GF-D8 (cell line): ENCODE measurements at regions not wholly inside any gene's neighbourhood (a gene's known extent, or its start where the extent isn't known, plus 50 kb on each side); places are given as distances from the start of the nearest gene placed in this dataset.
"Not testable (repeated sequence)": the region's sequence is repeated elsewhere in the genome, so short reads cannot be mapped to it uniquely, and the experiment has no call there.

Experiments
- DNase-seq: peaks from one replicate; lab custom pipeline; 2025; lab: John Stamatoyannopoulos, UW

DNA sequence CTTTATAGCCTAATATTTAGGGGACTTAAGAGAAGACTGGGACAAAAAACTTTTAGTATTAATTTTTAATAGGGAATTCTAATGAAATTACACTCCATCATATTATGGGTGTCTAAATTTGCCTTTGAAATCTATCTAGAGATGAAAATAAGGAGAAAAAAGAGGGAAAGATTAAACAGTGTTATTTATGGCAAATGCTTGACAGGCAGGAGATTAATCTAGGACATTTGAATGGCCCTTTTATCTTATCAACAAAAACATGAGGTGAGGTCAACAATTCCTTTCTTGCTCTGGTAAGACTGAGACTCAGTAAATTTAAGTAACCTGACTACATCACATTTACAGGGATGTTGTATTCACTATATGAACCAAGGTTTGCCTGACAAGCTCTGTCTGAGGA lies 852.8 kb upstream of the CTNND2 start:
- no peak for DNase-seq

- DNase-seq = no peak
Measured at GRCh38 chr5:12745537-12745936, 841.3 kb upstream of the CTNND2 start.

DNA sequence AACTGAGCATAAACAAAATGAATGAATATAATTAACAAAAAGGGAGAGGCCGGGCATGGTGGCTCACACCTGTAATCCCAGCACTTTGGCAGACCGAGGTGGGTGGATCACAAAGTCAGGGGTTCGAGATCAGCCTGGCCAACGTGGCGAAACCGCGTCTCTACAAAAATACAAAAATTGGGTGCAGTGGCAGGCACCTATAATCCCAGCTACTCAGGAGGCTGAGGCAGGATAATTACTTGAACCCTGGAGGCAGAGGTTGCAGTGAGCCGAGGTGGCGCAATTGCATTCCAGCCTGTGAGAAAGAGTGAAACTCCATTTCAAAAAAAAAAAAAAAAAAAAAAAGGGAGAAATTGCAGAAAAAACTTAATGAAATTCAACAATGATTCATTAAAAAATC lies 839.3 kb upstream of the CTNND2 start:
- DNase-seq = no peak

- DNase-seq = no peak
Measured at GRCh38 chr5:12730354-12730753, 826.1 kb upstream of the CTNND2 start.

GRCh38 chr5:12716664-12717063 lies 812.4 kb upstream of the CTNND2 start:
- DNase-seq = no peak

- no peak for DNase-seq
Measured at GRCh38 chr5:12707560-12707959, 803.3 kb upstream of the CTNND2 start.

DNA sequence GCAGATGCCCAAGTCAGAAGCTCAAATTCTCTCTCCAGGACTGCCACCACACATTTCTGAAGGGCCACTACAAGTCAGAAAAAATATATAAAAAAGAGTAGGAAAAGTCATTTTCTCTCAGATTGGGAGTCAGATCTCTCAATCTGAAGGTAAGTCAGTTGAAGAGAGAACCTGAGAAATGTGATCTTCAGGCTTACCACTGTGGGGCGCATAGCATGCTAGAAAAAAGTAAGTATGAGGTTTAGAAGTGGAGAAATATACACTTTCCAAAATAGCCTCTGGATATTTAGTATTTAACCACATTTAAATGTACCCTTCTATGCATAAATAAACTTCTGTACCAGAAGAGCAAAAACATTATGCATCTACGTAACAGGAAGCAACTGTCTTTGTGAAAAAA lies 800.7 kb upstream of the CTNND2 start:
- DNase-seq = no peak

GRCh38 chr5:12703254-12703653 lies 799.0 kb upstream of the CTNND2 start:
- no peak for DNase-seq

DNA sequence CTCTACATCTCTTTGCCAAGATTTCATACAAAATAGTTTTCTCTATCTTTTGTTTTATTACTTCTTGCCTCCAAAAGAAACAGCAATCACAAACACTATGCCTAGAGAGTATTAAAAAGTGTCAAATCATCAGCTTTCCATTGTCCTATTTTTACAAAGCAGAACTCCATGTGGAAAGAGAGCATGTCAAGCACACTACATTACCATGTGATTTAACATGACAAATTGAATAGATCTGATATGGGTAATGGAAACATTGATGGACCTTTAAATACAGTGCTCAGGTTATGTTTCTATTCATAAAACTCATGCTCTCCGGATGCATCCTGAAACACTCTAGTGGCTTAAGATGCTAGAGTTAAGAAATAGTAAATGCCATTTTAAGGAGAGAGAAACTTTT lies 791.4 kb upstream of the CTNND2 start:
- no peak for DNase-seq

DNA sequence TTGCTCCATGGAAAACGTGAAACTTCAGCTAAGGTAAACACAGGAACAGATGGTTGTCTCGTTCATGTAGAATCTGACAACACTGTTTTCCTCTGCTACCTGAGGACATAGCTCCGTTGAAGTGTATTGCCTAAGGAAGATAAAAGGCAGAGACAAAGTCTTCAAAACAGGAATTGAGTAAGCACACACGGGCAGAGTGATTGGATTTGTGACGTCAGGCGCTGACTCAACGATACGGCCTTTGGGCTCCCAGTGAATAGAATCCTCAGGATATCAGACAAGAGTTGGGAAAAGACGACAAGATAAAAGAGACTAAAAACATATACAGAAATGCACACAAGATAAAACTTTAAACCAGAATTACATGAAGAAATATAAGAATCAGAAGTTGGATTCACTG lies 787.1 kb upstream of the CTNND2 start:
- no peak for DNase-seq

GRCh38 chr5:12690361-12690760 lies 786.1 kb upstream of the CTNND2 start:
- no peak for DNase-seq

- no peak for DNase-seq
Measured at GRCh38 chr5:12683249-12683648, 779.0 kb upstream of the CTNND2 start.

DNA sequence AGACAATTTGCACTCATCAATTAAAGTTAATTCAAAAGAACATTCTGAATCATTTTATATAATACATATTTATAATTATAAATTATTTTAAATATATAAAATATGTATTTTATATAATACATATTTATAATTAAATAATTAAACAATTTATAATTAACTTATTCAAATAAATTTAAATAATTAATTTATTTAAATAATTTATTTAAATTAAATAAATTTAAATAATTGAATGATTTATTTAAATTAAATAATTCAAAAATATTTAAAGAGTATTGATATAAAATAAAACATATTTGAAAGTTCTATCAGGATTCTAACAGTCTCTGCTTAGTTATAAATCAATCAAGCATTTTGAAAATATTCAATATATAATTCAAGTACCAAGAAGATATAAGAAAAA lies 775.5 kb upstream of the CTNND2 start:
- no peak for DNase-seq

DNA sequence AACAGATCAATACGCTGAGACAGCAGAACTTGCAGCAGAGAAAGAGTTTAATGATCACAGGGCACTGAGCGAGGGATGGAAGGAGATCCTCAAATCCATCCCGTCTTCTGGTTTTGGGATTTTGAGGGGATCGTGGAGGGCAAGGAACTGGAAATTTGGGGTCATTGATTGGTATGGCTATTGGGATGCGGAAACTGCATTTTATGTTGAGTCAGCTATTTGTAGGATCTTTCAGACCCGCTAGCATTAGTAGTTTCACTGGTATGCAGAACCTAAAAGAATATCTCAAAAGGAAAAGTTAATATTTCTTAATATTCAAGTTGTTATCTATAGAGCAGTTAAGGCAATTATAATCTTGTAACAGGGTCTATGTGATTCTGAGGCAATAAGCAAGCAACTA lies 771.7 kb upstream of the CTNND2 start:
- no peak for DNase-seq

DNA sequence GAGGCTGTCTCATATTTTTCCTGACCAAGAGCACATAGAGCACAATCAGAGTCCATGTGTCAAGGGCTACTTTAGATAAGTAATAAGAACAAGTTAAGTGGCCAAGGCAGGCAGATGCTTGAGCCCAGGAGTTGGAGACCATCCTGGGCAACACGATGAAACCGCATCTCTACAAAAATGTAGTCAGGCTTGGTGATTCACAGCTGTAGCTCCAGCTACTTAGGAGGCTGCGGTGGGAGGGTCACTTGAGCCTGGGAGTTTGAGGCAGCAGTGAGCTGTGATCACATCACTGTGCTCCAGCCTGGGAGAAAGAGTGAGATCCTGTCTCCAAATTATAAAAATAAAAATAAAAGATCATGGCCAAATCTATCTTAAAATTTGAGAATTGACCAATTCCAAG lies 767.9 kb upstream of the CTNND2 start:
- no peak for DNase-seq

- DNase-seq = no peak
Measured at GRCh38 chr5:12669326-12669725, 765.1 kb upstream of the CTNND2 start.

- DNase-seq = no peak
Measured at GRCh38 chr5:12668564-12668963, 764.3 kb upstream of the CTNND2 start.

- DNase-seq = not testable (repeated sequence)
Measured at GRCh38 chr5:12667818-12668217, 763.6 kb upstream of the CTNND2 start.

- DNase-seq = not testable (repeated sequence)
Measured at GRCh38 chr5:12665772-12666171, 761.5 kb upstream of the CTNND2 start.

DNA sequence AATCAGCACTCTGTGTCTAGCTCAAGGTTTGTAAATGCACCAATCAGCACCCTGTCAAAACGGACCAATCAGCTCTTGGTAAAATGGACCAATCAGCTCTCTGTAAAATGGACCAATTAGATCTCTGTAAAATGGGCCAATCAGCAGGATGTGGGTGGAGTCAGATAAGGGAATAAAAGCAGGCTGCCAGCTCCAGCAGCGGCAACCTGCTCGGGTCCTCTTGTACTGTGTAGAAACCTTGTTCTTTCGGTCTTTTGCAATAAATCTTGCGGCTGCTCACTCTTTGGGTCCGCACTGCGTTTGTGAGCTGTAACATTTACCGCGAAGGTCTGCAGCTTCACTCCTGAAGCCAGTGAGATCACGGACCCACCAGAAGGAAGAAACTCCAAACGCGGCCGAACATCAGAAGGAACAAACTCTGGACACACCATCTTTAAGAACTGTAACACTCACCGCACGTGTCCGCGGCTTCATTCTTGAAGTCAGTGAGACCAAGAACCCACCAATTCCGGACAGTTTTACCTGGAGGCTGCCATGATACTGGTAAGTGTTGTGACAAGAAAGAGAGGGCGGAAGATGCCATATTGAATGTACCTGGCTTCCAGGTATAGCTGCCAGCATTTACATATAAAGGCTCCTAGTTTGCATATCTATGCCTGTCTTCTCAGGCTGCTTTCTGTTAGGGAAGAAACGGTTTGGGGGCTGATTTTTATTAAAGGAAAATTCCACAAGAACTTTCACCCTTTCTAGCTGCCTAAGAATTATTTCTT lies 758.5 kb upstream of the CTNND2 start:
- DNase-seq = no peak

- no peak for DNase-seq
Measured at GRCh38 chr5:12661617-12662370, 757.5 kb upstream of the CTNND2 start.

DNA sequence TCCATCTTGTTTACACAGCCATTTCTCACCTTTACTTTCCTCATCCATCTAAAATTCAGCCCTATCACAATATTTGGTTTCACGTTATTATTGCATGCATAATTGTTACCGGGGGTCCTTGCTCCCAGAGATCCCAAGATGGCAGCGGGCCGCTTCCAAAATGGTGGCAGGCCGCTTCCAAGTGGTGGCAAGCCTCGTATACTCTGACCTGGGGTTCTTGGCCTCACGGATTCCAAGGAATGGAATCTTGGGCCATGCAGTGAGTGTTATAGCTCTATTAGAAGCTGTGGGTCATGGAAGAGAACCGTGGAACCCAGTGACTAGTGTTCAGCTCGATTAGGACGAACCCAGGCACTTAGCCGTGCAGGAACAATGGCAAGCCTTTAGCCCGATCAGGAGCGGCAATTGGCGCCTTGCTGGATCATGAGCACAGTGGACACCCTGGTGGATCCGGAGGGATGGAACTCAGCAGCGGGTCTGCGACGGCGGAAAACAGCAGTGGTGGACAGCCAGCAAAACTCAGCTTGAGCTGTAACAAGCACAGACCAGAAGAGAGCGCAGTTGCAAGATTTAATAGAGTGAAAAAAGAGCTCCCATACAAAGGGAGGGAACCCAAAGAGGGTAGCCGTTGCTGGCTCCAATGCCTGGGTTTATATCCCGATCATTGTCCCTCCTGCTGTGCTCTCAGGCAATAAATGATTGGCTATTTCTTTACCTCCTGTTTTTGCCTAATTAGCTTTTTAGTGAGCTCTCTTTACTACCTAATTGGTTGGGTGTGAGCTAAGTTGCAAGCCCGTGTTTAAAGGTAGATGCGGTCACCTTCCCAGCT lies 756.2 kb upstream of the CTNND2 start:
- not testable (repeated sequence) for DNase-seq

DNA sequence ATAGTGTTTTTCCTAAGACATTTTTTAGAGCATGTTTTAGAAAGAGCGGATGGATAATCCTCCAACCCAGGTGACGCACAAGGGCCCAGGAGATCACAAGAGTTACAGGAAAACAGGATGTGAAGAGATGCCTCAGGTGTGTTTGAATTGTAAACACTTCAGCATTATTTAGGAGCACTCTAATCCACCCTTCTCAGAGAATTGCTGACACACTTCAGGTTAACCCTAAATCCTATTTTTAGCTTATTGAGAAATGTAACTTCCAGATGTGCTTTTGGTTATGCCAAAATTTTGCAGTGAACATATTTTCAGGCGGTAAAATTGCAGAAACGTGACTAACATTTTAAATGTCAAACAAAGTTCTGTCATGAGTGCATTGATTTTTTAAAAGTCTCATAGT lies 755.4 kb upstream of the CTNND2 start:
- DNase-seq = no peak
